CD4-positive, alpha-beta T cell treated with Interleukin-15 for 4 hours (primary cell): ENCODE measurements at regions not wholly inside any gene's neighbourhood (a gene's known extent, or its start where the extent isn't known, plus 50 kb on each side); places are given as distances from the start of the nearest gene placed in this dataset.
"Not testable (repeated sequence)": the region's sequence is repeated elsewhere in the genome, so short reads cannot be mapped to it uniquely, and the experiment has no call there.

Experiments
- DNase-seq: peaks from one replicate; pipeline ENCODE4 v3.0.0-alpha.2; 2020; ENCODE audit warnings: low spot score

DNA sequence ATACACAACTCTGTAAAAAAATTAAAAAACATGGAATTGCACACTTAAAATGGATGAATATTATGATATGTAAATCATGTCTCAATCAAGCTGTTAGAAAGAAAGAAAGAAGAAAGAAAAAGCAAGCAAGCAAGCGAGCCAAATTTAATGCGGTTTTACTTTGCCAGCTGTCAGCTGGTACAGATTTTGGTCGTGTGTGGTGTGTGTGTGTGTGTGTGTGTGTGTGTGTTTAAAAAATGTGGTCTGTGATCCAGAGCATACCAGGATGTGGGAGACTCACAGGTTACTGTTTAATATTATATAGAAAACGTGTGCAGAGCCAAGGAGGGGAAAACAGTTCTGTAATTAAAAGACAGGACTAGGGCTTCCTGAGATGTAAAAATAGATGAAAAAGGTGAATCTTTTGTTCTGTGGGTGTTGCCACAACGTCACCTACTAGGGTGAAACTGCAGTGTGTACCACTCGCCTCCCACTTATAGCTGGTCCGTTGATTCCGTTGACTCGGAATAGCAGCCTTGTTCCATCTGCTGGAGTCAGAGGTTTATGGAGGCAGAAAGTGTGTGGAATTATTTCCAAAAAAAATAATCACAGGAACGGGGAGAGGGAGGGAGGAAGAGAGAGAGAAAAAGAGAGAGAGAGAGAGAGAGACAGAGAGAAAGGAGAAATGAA lies 197.7 kb downstream of the BCAS1 start:
- DNase-seq: peak; percentile 56

DNA sequence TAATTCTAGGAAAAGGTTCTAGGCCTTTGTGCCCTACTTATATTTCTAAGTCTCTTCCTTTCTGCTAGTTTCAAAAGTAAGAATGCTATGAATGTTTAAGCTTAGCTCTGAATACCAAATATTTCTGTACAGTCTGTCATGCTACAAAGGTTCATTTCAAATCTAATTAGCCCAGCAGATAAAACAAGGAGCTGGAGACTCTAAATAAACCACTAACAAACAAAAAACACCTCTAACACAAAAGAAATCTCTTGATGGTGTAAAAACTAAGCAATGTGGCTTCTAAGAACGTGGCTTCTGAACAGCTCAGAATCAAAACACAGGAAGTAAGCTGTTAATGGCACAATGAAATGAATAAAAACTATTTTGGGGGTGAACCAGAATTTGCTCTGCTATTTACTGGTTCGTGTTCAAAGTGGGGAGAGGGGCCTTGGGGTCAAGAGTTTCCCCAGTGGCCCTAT lies 198.3 kb downstream of the BCAS1 start:
- DNase-seq: peak; percentile 46

DNA sequence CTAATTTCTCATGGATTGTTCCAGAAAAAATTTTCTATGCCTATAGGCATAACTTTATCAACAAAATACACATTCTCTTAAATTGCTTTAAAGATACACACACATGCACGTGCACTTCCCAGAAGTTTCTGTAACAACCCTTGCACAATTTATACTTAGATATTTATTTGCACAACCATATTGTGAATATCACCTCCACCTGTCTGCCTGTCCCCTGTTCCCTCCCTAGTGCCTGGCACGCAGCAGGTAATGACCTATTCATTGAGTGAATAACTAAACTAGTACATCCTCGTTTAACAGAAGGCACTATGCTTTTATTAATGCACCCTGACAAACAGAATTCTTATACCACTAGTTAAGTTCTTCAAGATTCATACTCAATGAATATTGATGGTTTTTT lies 198.9 kb downstream of the BCAS1 start:
- DNase-seq: no peak

GRCh38 chr20:53870426-53871315 lies 199.7 kb downstream of the BCAS1 start:
- no peak for DNase-seq

GRCh38 chr20:53869466-53870258 lies 200.7 kb downstream of the BCAS1 start:
- peak; percentile 82 for DNase-seq

- DNase-seq: no peak
These were observed 202.5 kb downstream of the BCAS1 start for GRCh38 chr20:53867741-53868351.

DNA sequence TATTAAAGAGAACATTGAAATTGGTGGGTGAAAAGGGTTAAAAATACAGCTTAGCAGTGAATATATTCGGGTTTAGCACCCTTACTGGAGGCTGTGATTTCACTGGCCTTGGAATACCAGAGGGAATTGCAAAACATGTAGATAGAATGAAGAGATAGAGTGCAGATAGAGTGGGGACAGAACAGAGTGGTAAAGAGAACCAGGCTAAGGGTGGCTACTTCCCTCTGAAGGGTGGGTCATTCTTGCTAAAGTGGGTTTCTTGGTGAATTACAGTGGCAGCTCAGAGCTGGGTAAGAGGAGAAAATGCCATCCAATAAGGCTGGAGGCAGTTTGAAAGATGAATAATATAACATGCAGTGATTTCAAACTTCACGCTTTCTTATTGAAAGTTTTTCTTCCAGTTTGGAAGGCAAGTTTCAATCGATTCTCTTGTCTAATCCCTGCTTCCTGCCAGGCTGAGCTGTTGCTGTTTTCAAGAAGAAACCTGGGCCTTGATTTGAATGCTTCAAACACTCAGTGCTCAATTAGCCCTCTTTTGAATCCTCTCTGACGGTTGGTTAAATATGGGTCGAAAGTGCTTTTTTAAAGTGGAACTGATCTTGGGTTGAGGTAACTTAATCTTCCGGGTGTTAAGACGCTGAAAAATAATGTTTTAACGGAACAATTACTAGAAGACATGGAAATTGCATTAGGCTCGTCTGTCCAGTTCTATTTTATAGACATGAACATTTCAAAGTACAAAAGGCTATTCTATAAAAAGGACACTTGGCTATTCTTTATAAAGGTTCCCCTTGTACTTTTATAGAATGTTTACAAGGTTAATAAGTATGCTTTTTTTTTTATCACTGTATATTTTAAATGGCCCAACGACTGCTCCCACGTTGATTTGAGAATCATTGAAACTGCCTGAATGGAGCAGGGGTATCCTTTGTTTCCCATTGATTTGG lies 203.3 kb downstream of the BCAS1 start:
- peak; percentile 26 for DNase-seq

DNA sequence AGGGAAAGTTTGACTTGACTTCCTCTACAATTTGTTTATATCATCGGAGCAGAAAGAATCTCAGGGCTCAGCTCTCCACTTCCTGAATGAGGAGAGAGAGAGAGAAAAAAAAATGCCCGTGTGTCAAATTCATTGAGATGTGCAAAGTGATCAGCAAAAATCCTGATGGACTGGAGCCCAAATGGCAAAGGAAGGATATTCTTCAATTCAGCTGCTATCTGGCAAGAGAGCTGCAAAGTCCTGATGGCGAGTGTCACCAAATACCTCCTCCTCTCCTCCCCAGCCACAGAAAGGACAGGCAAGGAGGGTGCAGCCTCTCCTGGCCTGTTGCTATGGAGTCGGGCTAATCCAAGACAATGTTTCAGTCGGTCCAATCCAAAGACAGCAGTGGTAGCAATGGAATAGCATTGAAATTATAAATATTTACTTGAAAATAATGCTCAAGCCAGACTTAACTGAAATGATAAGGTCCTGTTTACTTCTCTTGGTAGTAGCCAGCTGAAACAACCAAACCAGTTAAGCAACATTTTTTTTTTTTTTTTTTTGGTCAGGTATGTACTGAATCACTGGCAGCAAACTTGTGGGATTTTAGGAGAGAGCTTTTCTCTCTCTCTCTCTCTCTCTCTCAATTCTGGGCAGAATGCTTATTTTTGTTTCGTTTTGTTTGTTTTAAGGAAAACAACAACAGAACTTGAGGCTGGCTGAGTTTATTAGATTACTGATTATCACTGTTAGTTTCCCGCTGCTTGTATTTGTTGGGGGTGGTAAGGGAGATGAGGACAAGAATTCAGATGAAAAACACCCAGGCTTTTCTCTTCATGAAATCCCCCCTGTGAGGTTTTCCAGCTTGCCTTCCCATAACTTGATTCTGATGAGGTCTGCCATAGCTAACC lies 204.2 kb downstream of the BCAS1 start:
- no peak for DNase-seq

GRCh38 chr20:53864765-53865683 lies 205.4 kb downstream of the BCAS1 start:
- DNase-seq: not testable (repeated sequence)

GRCh38 chr20:53863923-53864641 lies 206.3 kb downstream of the BCAS1 start:
- DNase-seq: not testable (repeated sequence)

DNA sequence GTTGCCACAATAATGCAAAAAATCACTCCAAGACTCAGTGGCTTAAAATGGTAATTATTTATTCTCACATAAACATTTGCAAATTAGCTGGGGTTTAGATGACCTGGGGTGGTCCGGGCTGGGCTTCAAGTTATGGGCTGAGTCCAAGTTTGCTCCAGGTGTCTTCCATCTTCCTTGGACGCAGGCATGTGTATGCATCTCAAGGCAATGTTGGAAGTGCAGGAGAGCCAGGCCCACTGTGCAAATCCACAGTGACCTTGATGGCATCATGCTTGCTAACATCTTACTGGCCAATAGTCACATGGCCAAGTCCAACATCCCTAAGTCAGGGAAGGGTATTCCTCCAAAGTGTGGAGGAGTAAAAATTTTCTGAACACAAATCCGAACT lies 206.9 kb downstream of the BCAS1 start:
- DNase-seq: not testable (repeated sequence)

DNA sequence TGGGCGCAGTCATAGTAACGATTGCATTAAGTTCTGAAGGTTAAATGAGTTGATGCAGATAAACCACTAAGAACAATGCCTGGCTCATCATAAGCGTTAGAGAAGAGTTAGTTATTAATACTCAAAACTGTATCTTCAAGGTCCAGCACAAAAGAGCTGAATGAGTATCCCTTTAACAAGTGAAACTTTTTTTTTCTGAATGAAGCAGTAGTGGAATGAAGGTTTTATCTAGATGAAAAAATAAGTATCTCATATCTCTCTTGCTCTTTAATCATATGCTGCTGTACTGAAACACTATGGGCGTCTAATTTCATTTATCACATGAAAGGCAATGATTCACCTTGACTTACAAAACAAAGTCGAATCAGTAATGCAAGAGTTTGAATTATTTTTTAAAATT lies 207.4 kb downstream of the BCAS1 start:
- not testable (repeated sequence) for DNase-seq

DNA sequence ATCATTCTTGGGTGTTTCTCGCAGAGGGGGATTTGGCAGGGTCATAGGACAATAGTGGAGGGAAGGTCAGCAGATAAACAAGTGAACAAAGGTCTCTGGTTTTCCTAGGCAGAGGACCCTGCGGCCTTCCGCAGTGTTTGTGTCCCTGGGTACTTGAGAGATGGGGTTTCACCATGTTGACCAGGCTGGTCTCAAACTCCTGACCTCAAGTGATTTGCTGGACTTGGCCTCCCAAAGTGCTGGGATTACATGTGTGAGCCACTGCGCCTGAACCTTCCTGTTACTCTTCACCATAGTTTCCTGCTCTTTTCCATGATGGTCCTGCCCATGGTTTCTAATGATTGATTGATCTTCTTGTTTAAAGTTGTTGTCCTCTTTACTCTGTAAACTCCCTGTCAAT lies 207.9 kb downstream of the BCAS1 start:
- DNase-seq: not testable (repeated sequence)

DNA sequence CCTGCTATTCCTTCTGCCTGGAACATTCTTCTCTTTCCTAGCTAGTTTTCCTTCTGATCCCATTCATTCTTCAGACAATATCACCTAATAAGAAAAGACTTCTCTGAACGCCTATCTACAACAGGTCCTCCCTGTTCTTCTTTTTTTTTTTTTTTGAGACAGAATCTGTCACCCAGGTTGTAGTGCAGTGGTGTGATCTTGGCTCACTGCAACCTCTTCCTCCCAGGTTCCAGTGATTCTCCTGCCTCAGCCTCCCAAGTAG lies 208.3 kb downstream of the BCAS1 start:
- DNase-seq: not testable (repeated sequence)

GRCh38 chr20:53859684-53860083 lies 210.7 kb downstream of the BCAS1 start:
- no peak for DNase-seq

- not testable (repeated sequence) for DNase-seq
These were observed 211.4 kb downstream of the BCAS1 start for GRCh38 chr20:53859009-53859408.

DNA sequence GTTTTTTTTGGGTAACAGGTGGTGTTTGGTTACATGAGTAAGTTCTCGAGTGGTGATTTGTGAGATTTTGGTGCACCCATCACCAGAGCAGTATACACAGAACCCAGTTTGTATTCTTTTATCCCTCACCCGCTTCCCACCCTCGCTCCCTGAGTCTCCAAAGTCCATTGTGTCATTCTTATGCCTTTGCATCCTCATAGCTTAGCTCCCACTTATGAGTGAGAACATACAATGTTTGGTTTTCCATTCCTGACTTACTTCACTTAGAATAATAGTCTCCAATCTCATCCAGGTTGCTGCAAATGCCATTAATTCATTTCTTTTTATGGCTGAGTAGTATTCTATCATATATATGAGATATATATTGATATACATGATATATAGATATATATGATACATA lies 211.9 kb downstream of the BCAS1 start:
- not testable (repeated sequence) for DNase-seq

GRCh38 chr20:53857723-53858236 lies 212.6 kb downstream of the BCAS1 start:
- DNase-seq: no peak
